H9 (cell line): ENCODE measurements at regions not wholly inside any gene's neighbourhood (a gene's known extent, or its start where the extent isn't known, plus 50 kb on each side); places are given as distances from the start of the nearest gene placed in this dataset.

ENCODE experiments used
- DNase-seq: peaks from one replicate; pipeline ENCODE4 v3.0.0-alpha.2; 2017
- H2AFZ ChIP-seq: one replicate; pipeline ENCODE4 v1.6.1; 2013; ENCODE audit warnings: mild to moderate bottlenecking, low read length, control low read depth, moderate library complexity
- H2AK5ac ChIP-seq: 2 replicates; pipeline ENCODE4 v1.6.1; 2013; ENCODE audit warnings: low read length, control low read depth, mixed read lengths; ENCODE audit not compliant: insufficient read length
- H2BK120ac ChIP-seq: one replicate; pipeline ENCODE4 v1.6.1; 2013; ENCODE audit warnings: low read depth, mild to moderate bottlenecking, low read length, control low read depth, inconsistent platforms; ENCODE audit not compliant: poor library complexity, severe bottlenecking
- H2BK12ac ChIP-seq: 2 replicates; pipeline ENCODE4 v1.6.1; 2013; ENCODE audit warnings: low read length, control low read depth, mixed read lengths, low read depth; ENCODE audit not compliant: insufficient read length
- H2BK15ac ChIP-seq: 2 replicates; pipeline ENCODE4 v1.6.1; 2013; ENCODE audit warnings: low read depth, low read length, control low read depth
- H2BK20ac ChIP-seq: one replicate; pipeline ENCODE4 v1.6.1; 2013; ENCODE audit warnings: low read depth, mild to moderate bottlenecking, low read length, control low read depth, inconsistent platforms; ENCODE audit not compliant: poor library complexity, severe bottlenecking
- H2BK5ac ChIP-seq: 2 replicates; pipeline ENCODE4 v1.6.1; 2013; ENCODE audit warnings: low read length, control low read depth, mixed read lengths; ENCODE audit not compliant: insufficient read length
- H3K14ac ChIP-seq: 2 replicates; pipeline ENCODE4 v1.6.1; 2013; ENCODE audit warnings: low read length, control low read depth; ENCODE audit not compliant: insufficient read depth
- H3K18ac ChIP-seq: 2 replicates; pipeline ENCODE4 v1.6.1; 2013; ENCODE audit warnings: low read depth, mild to moderate bottlenecking, mixed read lengths, low read length, control low read depth; ENCODE audit not compliant: insufficient read length
- H3K23ac ChIP-seq: 2 replicates; pipeline ENCODE4 v1.6.1; 2013; ENCODE audit warnings: low read length, control low read depth, mixed read lengths, low read depth; ENCODE audit not compliant: insufficient read length
- H3K23me2 ChIP-seq: 2 replicates; pipeline ENCODE4 v1.6.1; 2013; ENCODE audit warnings: low read depth, mild to moderate bottlenecking, mixed read lengths, low read length, control low read depth; ENCODE audit not compliant: insufficient read length, poor library complexity, severe bottlenecking
- H3K27ac ChIP-seq: 2 replicates; pipeline ENCODE4 v1.5.1; 2013; ENCODE audit warnings: low read length, control low read depth, mixed read lengths, low read depth; ENCODE audit not compliant: insufficient read length
- H3K27me3 ChIP-seq: 2 replicates; pipeline ENCODE4 v1.6.1; 2013; ENCODE audit warnings: low read length, control low read depth, inconsistent platforms; ENCODE audit not compliant: insufficient read depth
- H3K4ac ChIP-seq: 2 replicates; pipeline ENCODE4 v1.6.1; 2013; ENCODE audit warnings: low read depth, mild to moderate bottlenecking, control low read depth, inconsistent platforms, low read length, moderate library complexity
- H3K4me1 ChIP-seq: 2 replicates; pipeline ENCODE4 v1.6.1; 2013; ENCODE audit warnings: low read length, control low read depth, inconsistent platforms; ENCODE audit not compliant: insufficient read depth
- H3K4me2 ChIP-seq: 2 replicates; pipeline ENCODE4 v1.6.1; 2013; ENCODE audit warnings: low read length, control low read depth, mixed read lengths; ENCODE audit not compliant: insufficient read length, insufficient read depth
- H3K56ac ChIP-seq: 2 replicates; pipeline ENCODE4 v1.6.1; 2013; ENCODE audit warnings: low read depth, mild to moderate bottlenecking, mixed read lengths, low read length, control low read depth; ENCODE audit not compliant: insufficient read length
- H3K79me1 ChIP-seq: 2 replicates; pipeline ENCODE4 v1.6.1; 2013; ENCODE audit warnings: low read depth, mild to moderate bottlenecking, moderate library complexity, low read length, control low read depth, inconsistent platforms; ENCODE audit not compliant: insufficient read depth, poor library complexity, severe bottlenecking
- H3K79me2 ChIP-seq: 2 replicates; pipeline ENCODE4 v1.6.1; 2013; ENCODE audit warnings: low read length, control low read depth, inconsistent platforms; ENCODE audit not compliant: insufficient read depth
- H3K9ac ChIP-seq: 2 replicates; pipeline ENCODE4 v1.6.1; 2013; ENCODE audit warnings: low read length, control low read depth, mixed read lengths; ENCODE audit not compliant: insufficient read length; ENCODE audit errors: extremely low read depth
- H3K9me3 ChIP-seq: one replicate; pipeline ENCODE4 v1.6.1; 2013; ENCODE audit warnings: low read depth, low read length, inconsistent platforms; ENCODE audit not compliant: control insufficient read depth
- H3T11ph ChIP-seq: one replicate; pipeline ENCODE4 v1.6.1; 2013; ENCODE audit warnings: mild to moderate bottlenecking, low read length, control low read depth, inconsistent platforms
- H4K20me1 ChIP-seq: one replicate; pipeline ENCODE4 v1.6.1; 2013; ENCODE audit not compliant: control insufficient read depth, insufficient read length, insufficient read depth
- H4K5ac ChIP-seq: 2 replicates; pipeline ENCODE4 v1.6.1; 2013; ENCODE audit warnings: low read depth, mild to moderate bottlenecking, mixed read lengths, low read length, control low read depth; ENCODE audit not compliant: insufficient read length
- H4K8ac ChIP-seq: replicated peaks from 2 replicates; pipeline ENCODE4 v1.6.1; 2013; ENCODE audit warnings: low read length, control low read depth, mixed read lengths, low read depth; ENCODE audit not compliant: insufficient read length
- H4K91ac ChIP-seq: 2 replicates; pipeline ENCODE4 v1.6.1; 2013; ENCODE audit warnings: low read depth, mild to moderate bottlenecking, moderate library complexity, mixed read lengths, low read length, control low read depth; ENCODE audit not compliant: insufficient read length
- H3K27ac Mint-ChIP-seq, 3 experiments: 2 replicates in 2 of 3; 3 replicates in 1 of 3; pipeline ENCODE4 v1.8.0; 2020 to 2021; ENCODE audit warnings: mixed read lengths in 3 of 3, mild to moderate bottlenecking in 1 of 3, moderate library complexity in 1 of 3
- H3K27me3 Mint-ChIP-seq: 2 replicates; pipeline ENCODE4 v1.8.0; 2021; ENCODE audit warnings: low read depth, mild to moderate bottlenecking, moderate library complexity, mixed read lengths
- H3K36me3 Mint-ChIP-seq, 3 experiments: 2 replicates in 2 of 3; 3 replicates in 1 of 3; pipeline ENCODE4 v1.8.0; 2020 to 2021; ENCODE audit warnings: low read depth in 3 of 3, mixed read lengths in 3 of 3; ENCODE audit not compliant: insufficient read depth in 1 of 3
- H3K4me1 Mint-ChIP-seq, 2 experiments: 2 replicates each; pipeline ENCODE4 v1.8.0; 2020; ENCODE audit warnings: mixed read lengths in 2 of 2
- H3K4me3 Mint-ChIP-seq, 2 experiments: 2 replicates in 1 of 2; 3 replicates in 1 of 2; pipeline ENCODE4 v1.8.0; 2020 to 2021; ENCODE audit warnings: mild to moderate bottlenecking in 2 of 2, mixed read lengths in 2 of 2, moderate library complexity in 1 of 2
- H3K9me3 Mint-ChIP-seq, 2 experiments: 2 replicates in 1 of 2; 3 replicates in 1 of 2; pipeline ENCODE4 v1.8.0; 2020; ENCODE audit warnings: mild to moderate bottlenecking in 2 of 2, mixed read lengths in 2 of 2, moderate library complexity in 1 of 2
- CTCF ChIP-seq: fragments of 200-600 bp; sonication (generic); conservative IDR thresholded peaks from 3 replicates; pipeline ENCODE4 v1.8.0; 2021; ENCODE audit warnings: antibody characterized with exemption, mild to moderate bottlenecking

GRCh38 chr16:6246266-6246665 lies 1086.4 kb upstream of the RBFOX1 start:
- Mint-ChIP-seq H3K4me3 (no peak overlapping the region), H3K27ac (no peak overlapping the region), H3K9me3 (no peaks in the 10 kb centered on the region), H3K4me1 (peaks cover 24 to 26% of the 10 kb centered on the region in 2 experiments), H3K27me3 (no peaks in the 10 kb centered on the region), H3K36me3 (no peaks in the 10 kb centered on the region; a peak in 1 of 7 replicates)
- DNase-seq: no peak
- peaks cover 9% of the 10 kb centered on the region; the same call in 1 of the 2 replicates for H3K4me1 ChIP-seq
- H2BK15ac ChIP-seq: no peak overlapping the region
- no peaks in the 10 kb centered on the region for H3K79me2 ChIP-seq
- H2BK20ac ChIP-seq: no peak overlapping the region
- no peaks in the 10 kb centered on the region for H3K27me3 ChIP-seq
- no peak overlapping the region for H2BK120ac ChIP-seq
- H3K56ac ChIP-seq: no peak overlapping the region
- H3K18ac ChIP-seq: no peak overlapping the region
- H4K91ac ChIP-seq: no peak overlapping the region
- H2BK12ac ChIP-seq: no peak overlapping the region
- H2AFZ ChIP-seq: no peak overlapping the region
- H3T11ph ChIP-seq: no peak overlapping the region
- no peak overlapping the region for H3K4ac ChIP-seq
- H4K20me1 ChIP-seq: no peaks in the 10 kb centered on the region
- H3K14ac ChIP-seq: no peak overlapping the region
- no peak overlapping the region for H3K23ac ChIP-seq
- no peak overlapping the region for H2BK5ac ChIP-seq
- H4K5ac ChIP-seq: no peak overlapping the region
- H3K9me3 ChIP-seq: no peaks in the 10 kb centered on the region
- H3K23me2 ChIP-seq: no peaks in the 10 kb centered on the region
- H2AK5ac ChIP-seq: no peak overlapping the region
- H3K4me2 ChIP-seq: no peak overlapping the region
- H4K8ac ChIP-seq: no peak overlapping the region
- no peak overlapping the region for H3K27ac ChIP-seq
- H3K79me1 ChIP-seq: no peaks in the 10 kb centered on the region
- H3K9ac ChIP-seq: no peak overlapping the region
- TF ChIP-seq CTCF: no peak
